ENCODE measurements at regions not wholly inside any gene's neighbourhood (a gene's known extent, or its start where the extent isn't known, plus 50 kb on each side); places are given as distances from the start of the nearest gene placed in this dataset.

DNA sequence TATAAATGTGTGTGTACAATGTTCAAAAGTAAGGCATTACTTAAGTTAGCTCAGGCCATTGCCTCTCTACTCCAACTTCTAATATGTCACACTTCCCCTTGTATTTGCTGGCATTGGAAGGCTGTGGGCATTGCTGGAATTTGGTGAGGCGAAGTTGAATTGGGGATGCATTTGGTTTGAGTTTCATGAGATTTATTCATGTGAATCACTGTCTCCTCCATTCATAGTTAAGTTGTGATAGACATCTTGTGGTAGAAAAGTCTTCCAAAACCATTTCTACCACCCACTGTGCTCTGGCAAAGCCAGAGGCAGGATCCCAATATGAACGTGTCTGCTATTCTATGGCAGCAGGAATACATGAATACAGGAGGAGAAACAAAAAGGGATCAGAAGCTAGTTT lies 397.8 kb upstream of the USP24 start:
- TF ChIP-seq, protein P1, sequence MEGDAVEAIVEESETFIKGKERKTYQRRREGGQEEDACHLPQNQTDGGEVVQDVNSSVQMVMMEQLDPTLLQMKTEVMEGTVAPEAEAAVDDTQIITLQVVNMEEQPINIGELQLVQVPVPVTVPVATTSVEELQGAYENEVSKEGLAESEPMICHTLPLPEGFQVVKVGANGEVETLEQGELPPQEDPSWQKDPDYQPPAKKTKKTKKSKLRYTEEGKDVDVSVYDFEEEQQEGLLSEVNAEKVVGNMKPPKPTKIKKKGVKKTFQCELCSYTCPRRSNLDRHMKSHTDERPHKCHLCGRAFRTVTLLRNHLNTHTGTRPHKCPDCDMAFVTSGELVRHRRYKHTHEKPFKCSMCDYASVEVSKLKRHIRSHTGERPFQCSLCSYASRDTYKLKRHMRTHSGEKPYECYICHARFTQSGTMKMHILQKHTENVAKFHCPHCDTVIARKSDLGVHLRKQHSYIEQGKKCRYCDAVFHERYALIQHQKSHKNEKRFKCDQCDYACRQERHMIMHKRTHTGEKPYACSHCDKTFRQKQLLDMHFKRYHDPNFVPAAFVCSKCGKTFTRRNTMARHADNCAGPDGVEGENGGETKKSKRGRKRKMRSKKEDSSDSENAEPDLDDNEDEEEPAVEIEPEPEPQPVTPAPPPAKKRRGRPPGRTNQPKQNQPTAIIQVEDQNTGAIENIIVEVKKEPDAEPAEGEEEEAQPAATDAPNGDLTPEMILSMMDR (conservative IDR thresholded peaks at IDR 0.05 in 1 of 2, IDR thresholded peaks at IDR 0.05 in 1 of 2; ENCODE audit: low read depth in 1 of 2, low read length in 2 of 2) = no peak
- TF ChIP-seq EZH2 (IDR thresholded peaks at IDR 0.05; ENCODE audit: low read length, missing control alignments) = no peak
